HUDEP-2 (cell line): ENCODE measurements at regions not wholly inside any gene's neighbourhood (a gene's known extent, or its start where the extent isn't known, plus 50 kb on each side); places are given as distances from the start of the nearest gene placed in this dataset.

ENCODE experiments used
- DNase-seq, 76 experiments: peaks; one replicate each; lab custom pipeline; 2025; ENCODE audit not compliant: unreplicated experiment in 76 of 76; lab: John Stamatoyannopoulos, UW

GRCh38 chr3:102141096-102141927, 292.0 kb downstream of the NFKBIZ start:
- no peak for DNase-seq

DNA sequence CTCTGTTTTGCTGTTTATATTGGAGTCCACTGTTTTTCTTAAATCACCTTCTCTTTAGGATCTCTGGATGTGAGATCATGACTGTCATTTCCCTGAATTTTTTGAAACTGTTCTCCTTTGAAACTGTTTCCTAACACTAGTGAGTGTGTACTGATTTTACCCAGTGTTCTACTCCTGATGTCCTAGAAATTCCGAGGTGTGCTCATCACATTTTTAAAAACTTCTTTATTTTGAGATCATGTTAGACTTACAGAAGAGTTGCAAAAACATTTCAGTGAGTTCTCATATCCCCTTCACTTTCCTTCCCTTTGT, 292.6 kb downstream of the NFKBIZ start:
- no peak for DNase-seq

DNA sequence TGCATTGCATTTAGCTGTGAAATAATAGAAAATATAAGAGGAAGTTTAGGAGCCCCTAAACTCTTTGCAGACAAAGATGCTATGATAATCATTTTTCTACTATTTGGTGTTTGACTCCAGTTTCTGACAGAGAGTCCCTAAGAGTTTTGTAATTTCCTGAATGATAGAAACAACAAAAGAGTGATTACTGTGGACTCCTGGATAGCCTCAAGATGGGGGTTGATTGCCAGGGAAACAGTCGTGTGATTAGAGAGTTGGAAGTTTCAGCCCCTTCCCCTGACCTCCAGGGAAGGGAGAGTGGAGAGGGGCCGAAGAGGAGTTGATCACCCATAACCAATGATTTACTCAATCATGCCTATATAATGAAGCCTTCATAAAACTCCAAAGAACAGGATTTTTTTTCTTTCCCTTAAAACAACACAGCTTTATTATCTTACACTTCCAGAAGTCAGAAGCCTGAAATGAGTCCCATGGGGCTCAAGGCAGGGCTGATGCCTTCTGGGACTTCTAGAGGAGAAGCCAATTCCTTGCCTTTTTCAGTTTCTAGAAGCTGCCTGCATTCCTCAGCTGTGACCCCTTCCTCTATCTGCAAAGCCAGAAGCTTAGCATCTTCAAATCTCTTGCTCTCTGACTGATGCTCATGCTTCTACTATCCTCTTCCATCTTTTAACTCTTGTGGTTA, 292.3 kb upstream of the ZPLD1 start:
- no peak for DNase-seq

DNA sequence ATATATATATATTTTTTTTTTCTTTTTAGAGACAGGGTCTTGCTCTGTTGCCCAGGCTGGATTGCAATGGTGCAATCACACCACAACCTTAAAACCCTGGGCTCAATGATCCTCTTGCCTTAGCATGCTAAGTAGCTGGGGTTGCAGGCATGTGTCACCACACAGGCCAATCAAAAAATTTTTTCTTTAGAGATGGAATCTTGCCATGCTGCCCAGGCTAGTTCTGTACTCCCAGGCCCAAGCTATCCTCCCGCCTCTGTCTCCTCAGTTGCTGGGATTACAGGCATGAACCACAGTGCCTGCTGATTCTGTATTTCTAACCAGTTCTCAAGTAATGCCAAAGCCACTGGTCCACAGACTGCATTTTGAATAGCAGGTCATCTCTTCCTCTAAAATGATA, 291.3 kb upstream of the ZPLD1 start:
- DNase-seq, result no peak

DNA sequence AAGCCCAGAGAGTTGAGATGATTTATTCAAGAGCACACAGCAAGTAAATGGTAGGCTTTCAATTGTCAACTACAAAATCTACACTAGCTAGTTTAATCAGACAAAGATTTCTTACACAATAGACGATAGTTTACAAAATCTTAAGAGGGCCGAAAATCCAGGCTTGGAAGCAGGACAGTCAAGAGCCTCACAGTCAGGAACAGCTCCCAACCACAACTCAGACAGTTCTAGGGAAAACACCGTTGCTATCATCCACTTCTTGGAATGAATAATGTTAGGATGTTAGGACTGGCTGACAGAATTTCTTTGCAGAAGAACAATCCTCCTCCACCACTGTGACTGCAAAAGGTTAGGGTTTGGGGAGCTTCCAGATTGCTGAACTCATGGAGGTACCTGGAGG, 290.8 kb upstream of the ZPLD1 start:
- no peak for DNase-seq

- DNase-seq, result no peak
These were observed 286.0 kb upstream of the ZPLD1 start for GRCh38 chr3:102148598-102149337.

DNA sequence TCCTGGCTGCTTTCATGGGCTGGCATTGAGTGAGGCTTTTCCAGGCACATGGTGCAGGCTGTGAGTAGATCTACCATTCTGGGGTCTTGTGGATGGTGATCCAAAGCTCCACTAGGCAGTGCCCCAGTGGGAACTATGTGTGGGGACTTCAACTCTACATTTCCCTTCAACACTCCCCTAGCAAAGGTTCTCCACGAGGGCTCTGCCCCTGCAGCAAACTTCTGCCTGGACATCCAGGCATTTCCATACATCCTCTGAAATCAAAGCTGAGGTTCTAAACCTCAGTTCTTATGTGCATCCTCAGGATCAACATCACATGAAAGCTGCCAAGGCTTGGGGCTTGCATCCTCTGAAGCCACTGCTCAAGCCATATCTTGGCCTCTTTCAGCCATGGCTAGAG, 282.9 kb upstream of the ZPLD1 start:
- no peak for DNase-seq

GRCh38 chr3:102156426-102156825, 278.4 kb upstream of the ZPLD1 start:
- no peak for DNase-seq

- no peak for DNase-seq
These were observed 276.6 kb upstream of the ZPLD1 start for GRCh38 chr3:102158080-102158740.

GRCh38 chr3:102159810-102160451, 274.9 kb upstream of the ZPLD1 start:
- DNase-seq, result no peak

- DNase-seq, result no peak
These were observed 273.3 kb upstream of the ZPLD1 start for GRCh38 chr3:102161384-102162006.

DNA sequence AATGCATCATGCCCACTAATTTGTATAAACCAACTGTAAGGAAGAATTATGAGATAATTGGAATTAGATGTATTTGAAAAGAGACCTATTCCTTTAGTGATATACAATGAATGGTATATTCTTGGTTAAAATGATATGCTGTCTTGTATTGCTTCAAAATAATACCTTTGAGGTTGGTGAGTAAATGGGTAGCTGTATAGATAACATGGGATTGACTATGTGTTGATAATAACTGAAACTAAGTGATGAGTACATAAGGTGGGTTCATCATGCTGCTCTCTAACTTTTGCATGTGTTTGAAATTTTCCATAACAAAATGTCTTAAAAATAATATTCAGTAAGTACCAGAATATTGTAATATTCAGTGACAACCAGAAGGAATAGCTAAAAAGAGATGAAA, 272.6 kb upstream of the ZPLD1 start:
- DNase-seq, result no peak

DNA sequence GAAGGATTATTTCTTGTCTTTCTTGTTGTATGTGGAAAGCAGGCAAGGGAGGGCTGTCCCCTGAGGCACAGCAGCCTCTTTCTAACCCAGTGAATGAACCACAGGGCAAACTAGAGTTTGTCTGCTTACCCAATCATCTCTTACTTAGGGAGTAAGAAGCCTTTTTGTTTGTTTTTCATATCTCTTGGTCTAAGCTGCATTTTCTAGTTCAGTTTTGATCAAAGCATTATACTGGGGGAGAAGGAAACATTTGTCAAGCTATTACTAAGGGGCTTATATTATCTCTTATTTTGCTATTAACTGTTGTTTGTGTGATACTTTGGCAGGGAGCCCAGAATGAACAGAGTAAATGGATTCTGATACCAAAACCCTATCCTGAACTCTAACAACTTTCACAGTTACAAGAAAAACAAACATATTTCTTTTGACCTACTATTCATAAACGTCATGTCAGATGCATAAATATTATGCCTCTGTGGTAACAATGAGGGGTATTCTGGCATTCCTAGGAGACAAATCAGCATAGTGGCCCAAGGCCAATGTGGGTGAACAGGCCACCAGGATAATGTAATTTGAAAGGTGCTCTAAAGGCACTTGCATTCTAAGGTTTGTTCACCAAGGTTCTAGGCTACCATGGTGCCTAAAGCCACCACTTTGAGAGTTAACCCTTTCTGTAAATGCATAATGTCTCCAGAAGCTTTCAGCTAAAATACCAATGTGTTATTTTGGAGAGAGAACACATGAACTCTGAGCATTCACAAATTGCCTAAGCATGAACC, 271.6 kb upstream of the ZPLD1 start:
- DNase-seq, result peak in 2 of 76 experiments; percentile 12 to 26

- DNase-seq, result no peak
These were observed 271.0 kb upstream of the ZPLD1 start for GRCh38 chr3:102163818-102164154.

GRCh38 chr3:102165367-102165766, 269.4 kb upstream of the ZPLD1 start:
- no peak for DNase-seq

- no peak for DNase-seq
These were observed 264.8 kb upstream of the ZPLD1 start for GRCh38 chr3:102169915-102170479.

DNA sequence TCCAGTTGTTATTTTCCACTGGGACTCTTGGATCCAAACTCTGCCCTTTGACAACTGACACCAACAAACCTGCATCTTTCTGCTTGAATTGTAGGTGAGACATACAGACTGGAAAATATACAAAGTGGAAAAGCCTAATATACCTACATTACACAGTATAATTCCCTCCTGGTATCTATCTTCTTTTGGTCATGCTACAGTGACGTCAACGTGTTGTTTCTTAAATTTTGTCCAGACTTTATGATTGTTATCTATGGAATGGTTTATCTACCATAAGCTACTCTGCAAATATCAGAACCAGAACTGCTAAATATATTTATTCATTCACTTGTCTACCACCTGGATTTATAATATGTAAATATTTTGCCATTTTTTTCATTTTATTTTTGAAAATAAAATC, 264.3 kb upstream of the ZPLD1 start:
- DNase-seq, result no peak

DNA sequence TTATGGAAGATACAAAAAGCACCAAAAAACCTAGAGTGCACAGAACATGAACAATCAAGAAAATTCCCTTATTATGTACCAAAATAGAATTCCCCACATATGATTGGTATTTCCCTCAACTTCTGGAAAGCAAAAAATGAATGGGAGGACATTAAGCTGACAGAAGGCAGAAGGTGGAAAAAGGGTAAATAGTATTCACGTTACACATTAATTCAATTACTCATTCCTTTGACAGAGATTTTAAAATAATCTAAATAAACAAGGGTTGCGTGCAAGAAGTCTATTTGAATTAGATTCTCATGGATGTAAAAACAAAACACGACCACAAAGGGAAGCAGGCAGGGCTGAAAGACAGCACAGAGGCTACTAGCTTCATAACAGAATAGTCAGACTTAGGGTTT, 260.5 kb upstream of the ZPLD1 start:
- no peak for DNase-seq

- DNase-seq, result no peak
These were observed 259.9 kb upstream of the ZPLD1 start for GRCh38 chr3:102174832-102175374.
